Endothelial cell of umbilical vein (primary cell): ENCODE measurements at regions not wholly inside any gene's neighbourhood (a gene's known extent, or its start where the extent isn't known, plus 50 kb on each side); places are given as distances from the start of the nearest gene placed in this dataset.

ENCODE experiments used
- CTCF ChIP-seq, 2 donors: IDR thresholded peaks; 1 replicate in 1 of 2; 2 replicates in 1 of 2; pipeline ENCODE4 v1.5.1; 2011; ENCODE audit warnings: low read length in 2 of 2, mild to moderate bottlenecking in 2 of 2, moderate library complexity in 2 of 2, control low read depth in 1 of 2, inconsistent platforms in 1 of 2, low read depth in 1 of 2; ENCODE audit not compliant: insufficient read depth in 1 of 2; ENCODE audit errors: extremely low read depth in 1 of 2
- EZH2 ChIP-seq: IDR thresholded peaks from 2 replicates; pipeline ENCODE4 v1.6.1; 2012; ENCODE audit warnings: borderline replicate concordance, low read depth, mild to moderate bottlenecking, moderate library complexity, low read length, inconsistent platforms; ENCODE audit not compliant: severe bottlenecking
- POLR2A ChIP-seq: IDR thresholded peaks from 2 replicates; pipeline ENCODE4 v1.6.1; 2012; ENCODE audit warnings: low read depth, mild to moderate bottlenecking, control low read depth, low read length

GRCh38 chr3:41140242-41140641, 59.1 kb upstream of the CTNNB1 start:
- TF ChIP-seq CTCF (IDR thresholded peaks at IDR 0.05; ENCODE audit: extremely low read depth in 1 of 2, insufficient read depth in 1 of 2, low read depth in 1 of 2, low read length in 2 of 2): no peak
- no peak for TF ChIP-seq EZH2
- no peak for TF ChIP-seq POLR2A
